ENCODE measurements at regions not wholly inside any gene's neighbourhood (a gene's known extent, or its start where the extent isn't known, plus 50 kb on each side); places are given as distances from the start of the nearest gene placed in this dataset.
"Not testable (repeated sequence)": the region's sequence is repeated elsewhere in the genome, so short reads cannot be mapped to it uniquely, and the experiment has no call there.

DNA sequence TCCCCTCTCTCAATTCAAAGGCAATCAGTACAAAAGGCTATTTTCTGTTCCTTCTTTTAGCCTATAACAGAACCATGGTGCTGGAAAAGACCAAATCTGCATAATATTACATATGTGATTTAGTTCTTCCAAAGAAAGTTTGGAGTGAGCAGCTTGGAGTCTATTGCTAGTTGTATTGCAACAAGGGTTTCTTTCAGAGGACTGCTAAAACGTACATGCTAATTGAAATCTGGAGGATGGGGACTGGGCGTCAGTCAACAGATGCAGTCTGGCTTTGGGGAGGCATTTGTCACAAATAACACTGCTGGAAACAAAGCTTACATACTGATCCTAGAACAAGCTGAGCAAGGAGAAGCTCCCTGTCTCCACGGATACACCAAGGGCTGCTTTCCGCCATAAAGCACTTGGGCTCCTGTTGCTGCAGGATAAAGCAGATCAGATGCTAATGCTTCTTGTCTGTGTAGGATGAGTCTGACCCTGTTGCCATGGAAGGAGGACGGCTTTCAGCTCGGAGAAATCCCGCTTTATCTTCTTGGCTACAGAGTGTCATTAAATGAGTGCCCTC, 883.5 kb downstream of the SORCS1 start:
- DNase-seq: no peak

DNA sequence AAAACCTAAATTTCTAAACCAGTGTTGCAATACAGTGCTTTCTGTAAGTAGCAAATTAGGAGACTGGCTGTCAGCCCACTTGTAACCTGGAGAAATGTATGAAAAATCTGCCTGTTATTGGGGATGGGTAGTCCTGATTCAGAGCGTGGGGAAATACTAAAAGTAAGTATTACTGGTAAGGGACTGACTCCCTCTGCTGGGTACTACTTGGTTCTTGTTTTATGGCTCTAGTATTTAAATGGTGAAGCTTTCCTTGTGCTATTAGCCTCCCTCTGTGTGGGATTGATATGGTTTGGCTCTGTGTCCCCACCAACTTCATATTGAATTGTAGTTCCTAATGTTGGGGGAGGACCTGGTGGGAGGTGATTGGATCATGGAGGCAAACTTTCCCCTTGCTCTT, 886.1 kb downstream of the SORCS1 start:
- DNase-seq: no peak

GRCh38 chr10:106271237-106271636, 893.3 kb downstream of the SORCS1 start:
- no peak for DNase-seq

- DNase-seq: no peak
These were observed 896.5 kb downstream of the SORCS1 start for GRCh38 chr10:106268000-106268399.

GRCh38 chr10:106267591-106267990, 896.9 kb downstream of the SORCS1 start:
- DNase-seq: no peak

DNA sequence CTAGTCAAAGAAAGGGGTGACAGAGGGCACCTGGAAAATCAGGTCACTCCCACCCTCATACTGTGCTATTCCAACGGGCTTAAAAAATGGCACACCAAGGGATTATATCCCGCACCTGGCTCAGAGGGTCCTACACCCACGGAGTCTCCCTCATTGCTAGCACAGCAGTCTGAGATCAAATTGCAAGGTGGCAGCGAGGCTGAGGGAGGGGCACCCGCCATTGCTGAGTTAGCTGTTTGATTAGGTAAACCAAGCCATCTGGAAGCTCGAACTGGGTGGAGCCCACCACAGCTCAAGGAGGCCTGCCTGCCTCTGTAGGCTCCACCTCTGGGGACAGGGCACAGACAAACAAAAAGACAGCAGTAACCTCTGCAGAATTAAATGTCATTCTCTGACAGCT, 907.1 kb downstream of the SORCS1 start:
- not testable (repeated sequence) for DNase-seq

DNA sequence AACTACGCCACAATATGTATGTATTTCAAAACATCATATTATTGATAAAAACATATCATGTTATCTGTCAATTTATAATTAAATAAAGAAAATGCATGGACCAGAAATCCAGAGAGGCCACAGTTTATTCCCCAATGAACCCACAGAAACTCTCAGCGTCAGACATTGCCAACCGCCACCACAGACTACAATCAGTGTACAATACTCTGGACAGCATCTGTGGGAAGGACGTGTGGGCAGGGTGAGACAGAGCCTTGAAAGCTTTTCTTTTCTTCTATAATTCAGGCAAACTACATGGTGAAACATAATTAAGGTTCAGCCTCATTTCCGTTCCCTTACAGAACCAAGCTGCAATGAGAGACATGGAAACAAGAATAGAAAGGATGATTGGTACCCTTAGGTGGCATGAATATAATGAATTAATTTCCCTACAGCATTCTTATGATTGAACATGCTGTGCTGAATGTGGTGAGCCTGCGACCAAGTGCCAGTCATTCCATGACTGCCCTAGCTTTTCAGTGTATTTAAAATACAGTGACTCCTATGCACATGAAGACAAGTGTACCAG, 909.3 kb downstream of the SORCS1 start:
- DNase-seq: no peak

DNA sequence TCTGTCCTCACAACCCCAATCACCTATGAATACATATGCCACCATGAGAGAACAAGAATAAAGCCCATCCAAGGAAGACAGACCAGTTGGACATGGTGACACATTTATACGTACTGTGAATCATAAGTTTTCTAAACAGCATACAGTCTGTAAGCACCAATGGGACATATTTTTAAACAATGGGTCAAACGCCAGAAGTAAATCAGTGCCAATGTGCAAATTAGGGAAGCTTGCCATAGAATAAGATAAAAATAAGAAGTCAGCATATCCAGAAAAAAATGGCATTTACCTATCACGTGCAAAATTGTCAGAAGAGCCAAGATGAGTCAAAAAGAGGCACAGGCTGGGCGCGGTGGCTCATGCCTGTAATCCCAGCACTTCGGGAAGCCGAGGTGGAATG, 910.4 kb downstream of the SORCS1 start:
- DNase-seq: no peak

DNA sequence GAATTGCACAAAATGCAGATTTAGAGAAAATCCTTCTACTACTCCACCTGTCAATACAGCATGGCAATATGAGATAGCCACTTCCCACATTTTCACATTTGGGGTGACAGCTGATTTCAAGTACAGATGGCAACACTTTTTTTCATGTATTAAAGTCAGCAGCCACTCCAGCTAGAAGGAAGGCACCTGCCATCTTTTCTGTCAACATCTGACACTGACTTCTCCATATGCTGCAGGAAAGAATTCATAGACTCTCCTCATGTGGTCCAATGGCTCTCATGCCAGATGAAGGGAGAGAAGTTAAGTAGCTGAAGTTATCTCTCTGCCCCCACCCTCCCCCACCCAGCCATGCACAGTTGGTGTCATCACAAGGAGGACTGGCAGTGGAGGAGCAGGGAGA, 912.0 kb downstream of the SORCS1 start:
- no peak for DNase-seq

GRCh38 chr10:106251573-106251972, 912.9 kb downstream of the SORCS1 start:
- no peak for DNase-seq

- no peak for DNase-seq
These were observed 922.2 kb downstream of the SORCS1 start for GRCh38 chr10:106242301-106242700.

GRCh38 chr10:106226828-106227227, 937.7 kb downstream of the SORCS1 start:
- DNase-seq: no peak

- DNase-seq: no peak
These were observed 938.4 kb downstream of the SORCS1 start for GRCh38 chr10:106226142-106226541.

GRCh38 chr10:106224676-106225075, 939.8 kb downstream of the SORCS1 start:
- no peak for DNase-seq

- no peak for DNase-seq
These were observed 946.9 kb downstream of the SORCS1 start for GRCh38 chr10:106217627-106218026.

- no peak for DNase-seq
These were observed 948.4 kb downstream of the SORCS1 start for GRCh38 chr10:106216085-106216484.

DNA sequence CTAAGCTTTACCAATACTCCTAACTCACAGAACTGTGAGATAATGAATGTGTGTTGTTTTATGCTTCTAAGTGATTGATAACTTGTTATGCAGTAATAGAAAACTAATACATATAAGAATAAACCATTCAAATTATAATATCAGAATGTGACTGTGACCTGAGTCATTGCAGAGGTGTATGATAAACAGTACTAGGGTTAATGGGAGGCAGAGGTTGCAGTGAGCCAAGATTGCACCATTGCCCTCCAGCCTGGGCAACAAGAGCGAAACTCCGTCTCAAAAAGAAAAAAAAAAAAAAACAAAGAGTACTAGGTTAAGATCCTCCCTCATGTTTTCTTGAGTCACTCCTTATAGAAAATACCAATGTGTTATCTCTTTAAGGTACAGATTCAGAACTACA, 950.3 kb downstream of the SORCS1 start:
- no peak for DNase-seq

DNA sequence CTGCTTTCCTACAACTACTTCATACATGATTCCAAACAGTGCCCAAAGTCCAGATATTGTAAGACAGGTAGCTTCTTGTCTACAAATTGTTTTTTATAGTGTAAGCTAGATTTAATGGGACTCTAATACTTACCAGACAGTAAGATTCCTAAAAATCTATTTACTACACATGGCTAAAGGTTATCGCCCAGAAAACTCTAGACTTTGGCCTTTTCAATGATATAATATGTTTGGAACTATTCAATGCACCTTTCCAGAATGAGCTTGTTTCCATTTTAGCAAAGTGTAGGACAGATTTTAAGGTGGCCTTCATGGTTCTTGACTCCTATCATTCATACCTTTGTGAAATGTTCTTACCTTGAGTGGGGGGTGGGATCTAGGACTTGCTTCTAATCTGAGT, 951.0 kb downstream of the SORCS1 start:
- DNase-seq: no peak

DNA sequence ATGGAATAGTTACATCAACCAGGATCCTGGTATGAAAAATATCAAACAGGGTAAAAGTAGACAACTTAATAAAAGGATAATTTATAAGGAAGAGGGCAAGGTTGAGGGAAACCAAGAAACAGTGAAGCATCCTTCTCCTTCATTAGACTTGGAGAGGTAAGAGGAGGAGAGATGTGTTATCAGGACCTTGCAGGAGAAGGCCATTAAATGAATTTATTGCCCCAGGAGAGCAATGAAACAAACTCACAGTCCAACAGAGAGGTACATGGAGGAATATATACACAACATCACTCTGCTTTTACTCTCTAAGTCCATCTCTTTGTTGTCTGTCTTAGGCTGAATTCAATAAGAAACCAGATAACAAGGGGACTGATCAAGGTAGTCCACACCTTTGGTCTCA, 966.2 kb downstream of the SORCS1 start:
- no peak for DNase-seq

DNA sequence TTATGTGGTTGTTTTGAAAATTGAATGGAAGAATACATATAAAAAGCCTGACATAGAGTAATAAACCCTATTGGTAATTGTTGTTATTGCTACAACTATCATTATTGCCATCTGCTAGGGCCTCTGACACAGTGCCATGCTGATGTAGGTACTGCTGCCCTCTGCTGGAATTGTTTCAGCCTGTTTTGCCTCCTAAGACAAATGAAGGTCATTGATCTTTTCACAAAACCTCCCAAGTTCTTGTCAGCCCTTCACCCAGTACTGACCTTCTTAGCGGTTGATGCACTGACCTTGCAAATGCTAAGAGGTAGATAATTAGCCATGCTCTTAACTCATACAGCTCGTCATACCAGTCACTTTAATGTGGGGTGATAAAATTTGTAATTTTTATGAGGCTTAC, 975.2 kb downstream of the SORCS1 start:
- DNase-seq: peak; percentile 55

GRCh38 chr10:106185951-106186350, 978.6 kb downstream of the SORCS1 start:
- no peak for DNase-seq

GRCh38 chr10:106183041-106183440, 981.5 kb downstream of the SORCS1 start:
- DNase-seq: no peak

DNA sequence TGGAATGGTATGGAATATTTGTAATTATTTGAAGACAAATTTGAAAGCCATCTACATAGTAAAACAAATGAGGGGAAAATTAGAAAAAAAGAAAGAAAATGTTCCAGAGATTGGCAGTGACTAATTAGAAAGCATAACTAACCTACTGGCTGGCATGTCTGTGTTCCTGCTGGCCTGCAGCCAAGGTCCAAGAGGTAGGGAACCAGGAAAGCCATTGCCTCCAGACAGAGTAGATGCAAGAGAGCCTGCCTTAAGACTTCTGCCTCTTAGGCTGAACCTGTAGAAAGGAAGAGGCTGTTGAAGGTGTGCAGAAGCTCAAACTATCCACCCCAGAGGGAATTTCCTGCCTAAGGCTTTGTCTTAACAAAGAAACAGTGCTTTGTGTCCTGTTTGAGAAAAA, 982.0 kb downstream of the SORCS1 start:
- DNase-seq: no peak

- DNase-seq: no peak
These were observed 983.0 kb downstream of the SORCS1 start for GRCh38 chr10:106181501-106181900.

DNA sequence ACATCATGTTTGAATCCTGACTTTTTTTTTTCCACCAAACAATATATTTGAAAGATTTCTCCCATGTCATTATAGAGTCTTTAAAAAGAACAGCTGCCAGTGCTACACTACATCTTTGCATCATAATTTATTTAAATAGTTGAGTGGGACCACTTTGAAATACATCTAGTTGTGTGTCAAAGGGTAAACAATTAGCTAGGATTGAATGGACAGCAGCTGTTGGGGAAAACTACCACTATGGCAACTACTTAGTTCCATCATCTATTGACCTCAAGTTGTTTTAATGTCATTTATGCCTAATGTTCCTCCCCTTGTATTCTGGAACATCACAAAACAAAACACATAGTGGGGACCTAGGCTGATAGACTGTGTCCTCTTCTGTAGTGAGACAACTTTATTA, 985.1 kb downstream of the SORCS1 start:
- DNase-seq: no peak
